Fibroblast of lung (primary cell): ENCODE measurements at regions not wholly inside any gene's neighbourhood (a gene's known extent, or its start where the extent isn't known, plus 50 kb on each side); places are given as distances from the start of the nearest gene placed in this dataset.

Source experiments
- DNase-seq, 2 donors: peaks; one replicate each; pipeline versions ENCODE4 v3.0.0 to v3.0.0-alpha.2; 2010; ENCODE audit warnings: low read depth in 2 of 2
- H2AFZ ChIP-seq: 2 replicates; pipeline ENCODE4 v1.5.1; 2012; ENCODE audit warnings: low read length, control low read depth, inconsistent platforms
- H3K27ac ChIP-seq: 2 replicates; pipeline ENCODE4 v1.5.1; 2011; ENCODE audit warnings: low read length, control low read depth; ENCODE audit not compliant: insufficient read depth
- H3K27me3 ChIP-seq: 2 replicates; pipeline ENCODE4 v1.5.1; 2011; ENCODE audit warnings: mild to moderate bottlenecking, low read length; ENCODE audit not compliant: control insufficient read depth, insufficient read depth
- H3K36me3 ChIP-seq: 2 replicates; pipeline ENCODE4 v1.5.1; 2011; ENCODE audit warnings: low read length; ENCODE audit not compliant: control insufficient read depth, insufficient read depth
- H3K4me1 ChIP-seq: 2 replicates; pipeline ENCODE4 v1.5.1; 2011; ENCODE audit warnings: low read length; ENCODE audit not compliant: control insufficient read depth, insufficient read depth; ENCODE audit errors: extremely low read depth
- H3K4me2 ChIP-seq: 2 replicates; pipeline ENCODE4 v1.5.1; 2011; ENCODE audit warnings: low read length, control low read depth; ENCODE audit not compliant: insufficient read depth; ENCODE audit errors: extremely low read depth
- H3K4me3 ChIP-seq, 4 experiments: fragments of 200-600 bp in 1 of 4; sonication (generic) in 1 of 4; replicated peaks in 1 of 4; 2 replicates each; pipeline ENCODE4 v1.5.1; 2011 to 2016; ENCODE audit warnings: low read length in 4 of 4, low read depth in 3 of 4, mild to moderate bottlenecking in 3 of 4, control low read depth in 2 of 4, inconsistent platforms in 1 of 4, mixed read lengths in 1 of 4; ENCODE audit not compliant: insufficient read depth in 1 of 4; ENCODE audit errors: control extremely low read depth in 1 of 4
- H3K79me2 ChIP-seq: 2 replicates; pipeline ENCODE4 v1.5.1; 2012; ENCODE audit warnings: mild to moderate bottlenecking, low read length, inconsistent platforms; ENCODE audit not compliant: control insufficient read depth, insufficient read depth
- H3K9ac ChIP-seq: 2 replicates; pipeline ENCODE4 v1.5.1; 2011; ENCODE audit warnings: mild to moderate bottlenecking, low read length, control low read depth; ENCODE audit not compliant: insufficient read depth
- H3K9me3 ChIP-seq: 2 replicates; pipeline ENCODE4 v1.5.1; 2012; ENCODE audit warnings: low read depth, low read length; ENCODE audit not compliant: control insufficient read depth, insufficient read depth
- H4K20me1 ChIP-seq: 2 replicates; pipeline ENCODE4 v1.5.1; 2011; ENCODE audit warnings: low read length; ENCODE audit not compliant: control insufficient read depth, insufficient read depth; ENCODE audit errors: extremely low read depth
- EZH2 ChIP-seq: IDR thresholded peaks from 2 replicates; pipeline ENCODE4 v1.5.1; 2012; ENCODE audit warnings: low read length, control low read depth, mild to moderate bottlenecking; ENCODE audit errors: missing control alignments
- TF ChIP-seq, protein P1 (sequence below), 2 donors: IDR thresholded peaks in 1 of 2; conservative IDR thresholded peaks in 1 of 2; 1 replicate in 1 of 2; 2 replicates in 1 of 2; pipeline ENCODE4 v1.5.1; 2011 to 2012; ENCODE audit warnings: low read length in 2 of 2, control low read depth in 1 of 2, inconsistent platforms in 1 of 2, low read depth in 1 of 2, mild to moderate bottlenecking in 1 of 2

DNA sequence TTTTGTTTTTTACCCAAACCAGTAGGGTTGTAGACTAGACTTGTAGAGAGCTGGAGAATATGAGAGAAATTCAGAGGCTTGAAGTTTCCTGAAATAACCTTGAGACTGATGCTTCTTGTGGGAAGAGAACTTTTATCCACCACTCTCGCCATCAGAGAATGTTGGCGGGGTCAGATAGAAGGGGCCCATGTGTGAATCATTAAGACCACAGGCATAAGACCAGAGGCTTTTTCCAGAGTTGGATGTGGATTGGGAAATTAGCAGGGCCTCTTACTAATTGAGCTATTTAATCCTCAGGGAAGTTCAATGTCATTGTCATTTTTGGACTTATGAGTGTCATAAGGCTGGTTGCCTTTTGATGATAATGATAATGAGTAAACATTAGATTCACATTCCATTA lies 246.9 kb upstream of the THRB start:
- Histone ChIP-seq H3K4me1 (no peaks in the 10 kb centered on the region), H3K9me3 (no peaks in the 10 kb centered on the region)
- DNase-seq, result peak in 1 of 2 donors; percentile 2

DNA sequence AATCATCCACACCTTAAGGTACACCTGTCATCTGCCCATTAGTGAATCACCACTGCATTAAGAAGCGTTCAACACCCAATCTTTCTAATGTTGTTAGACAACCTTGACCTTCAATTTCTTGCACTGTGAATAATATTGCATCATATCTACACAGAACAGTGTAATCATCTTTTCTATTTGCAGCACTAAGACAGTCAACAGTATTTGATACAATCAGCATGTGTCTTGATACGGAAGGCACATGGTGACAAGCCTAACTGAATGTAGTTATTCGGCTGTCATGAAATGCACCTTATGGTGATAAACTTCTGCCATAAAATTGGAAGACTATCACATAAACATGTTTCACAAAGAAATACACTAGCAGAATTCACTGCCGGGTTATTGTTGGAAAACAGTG lies 253.9 kb upstream of the THRB start:
- Histone ChIP-seq H3K4me2 (no peak overlapping the region), H3K27ac (no peak overlapping the region), H3K79me2 (no peaks in the 10 kb centered on the region), H4K20me1 (no peaks in the 10 kb centered on the region), H3K4me1 (no peaks in the 10 kb centered on the region), H3K36me3 (no peaks in the 10 kb centered on the region), H3K9me3 (no peaks in the 10 kb centered on the region), H3K9ac (no peak overlapping the region), H2AFZ (no peak overlapping the region), H3K27me3 (no peaks in the 10 kb centered on the region), H3K4me3 (no peak overlapping the region)
- TF ChIP-seq EZH2, result no peak
- TF ChIP-seq, protein P1, sequence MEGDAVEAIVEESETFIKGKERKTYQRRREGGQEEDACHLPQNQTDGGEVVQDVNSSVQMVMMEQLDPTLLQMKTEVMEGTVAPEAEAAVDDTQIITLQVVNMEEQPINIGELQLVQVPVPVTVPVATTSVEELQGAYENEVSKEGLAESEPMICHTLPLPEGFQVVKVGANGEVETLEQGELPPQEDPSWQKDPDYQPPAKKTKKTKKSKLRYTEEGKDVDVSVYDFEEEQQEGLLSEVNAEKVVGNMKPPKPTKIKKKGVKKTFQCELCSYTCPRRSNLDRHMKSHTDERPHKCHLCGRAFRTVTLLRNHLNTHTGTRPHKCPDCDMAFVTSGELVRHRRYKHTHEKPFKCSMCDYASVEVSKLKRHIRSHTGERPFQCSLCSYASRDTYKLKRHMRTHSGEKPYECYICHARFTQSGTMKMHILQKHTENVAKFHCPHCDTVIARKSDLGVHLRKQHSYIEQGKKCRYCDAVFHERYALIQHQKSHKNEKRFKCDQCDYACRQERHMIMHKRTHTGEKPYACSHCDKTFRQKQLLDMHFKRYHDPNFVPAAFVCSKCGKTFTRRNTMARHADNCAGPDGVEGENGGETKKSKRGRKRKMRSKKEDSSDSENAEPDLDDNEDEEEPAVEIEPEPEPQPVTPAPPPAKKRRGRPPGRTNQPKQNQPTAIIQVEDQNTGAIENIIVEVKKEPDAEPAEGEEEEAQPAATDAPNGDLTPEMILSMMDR (conservative IDR thresholded peaks at IDR 0.05 in 1 of 2, IDR thresholded peaks at IDR 0.05 in 1 of 2; ENCODE audit: low read depth in 1 of 2, low read length in 2 of 2), result no peak
- no peak for DNase-seq

More for the DNA sequence above, 246.9 kb upstream of the THRB start:
- Histone ChIP-seq H3K4me2 (no peak overlapping the region), H4K20me1 (no peaks in the 10 kb centered on the region), H3K4me3 (no peak overlapping the region), H3K9ac (no peak overlapping the region), H3K79me2 (no peaks in the 10 kb centered on the region), H3K27me3 (no peaks in the 10 kb centered on the region), H2AFZ (no peak overlapping the region), H3K27ac (no peak overlapping the region), H3K36me3 (no peaks in the 10 kb centered on the region)
- TF ChIP-seq EZH2, result no peak
- TF ChIP-seq, protein P1 (conservative IDR thresholded peaks at IDR 0.05 in 1 of 2, IDR thresholded peaks at IDR 0.05 in 1 of 2; ENCODE audit: low read depth in 1 of 2, low read length in 2 of 2), result no peak

DNA sequence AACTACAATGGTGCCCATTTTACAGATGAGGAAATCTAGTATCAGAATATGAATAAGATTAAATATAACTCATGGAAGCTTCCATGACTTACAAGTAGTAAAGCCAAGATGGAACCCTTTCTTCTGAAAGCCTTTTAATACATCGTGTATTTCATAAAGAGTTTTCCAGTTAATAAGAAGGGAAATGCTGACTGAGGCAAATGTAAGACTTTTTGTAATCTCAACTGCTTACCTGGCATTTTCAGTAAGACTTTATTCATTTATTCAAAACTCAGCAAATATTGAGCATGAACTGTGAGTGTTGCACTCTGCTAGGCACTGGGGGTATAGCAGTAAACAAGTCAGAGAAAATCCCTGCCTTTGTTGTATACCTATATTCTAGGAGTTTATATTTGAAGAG lies 256.4 kb upstream of the THRB start:
- no peak overlapping the region for H3K4me3 ChIP-seq
- no peak for DNase-seq
- H3K4me2 ChIP-seq, result no peak overlapping the region
- no peak overlapping the region for H2AFZ ChIP-seq
- no peaks in the 10 kb centered on the region for H3K36me3 ChIP-seq
- H3K27me3 ChIP-seq, result no peaks in the 10 kb centered on the region
- TF ChIP-seq, protein P1 (conservative IDR thresholded peaks at IDR 0.05 in 1 of 2, IDR thresholded peaks at IDR 0.05 in 1 of 2; ENCODE audit: low read depth in 1 of 2, low read length in 2 of 2), result no peak
- no peak for TF ChIP-seq EZH2
- no peak overlapping the region for H3K27ac ChIP-seq
- H3K9me3 ChIP-seq, result no peaks in the 10 kb centered on the region
- no peaks in the 10 kb centered on the region for H4K20me1 ChIP-seq
- no peaks in the 10 kb centered on the region for H3K4me1 ChIP-seq
- no peaks in the 10 kb centered on the region for H3K79me2 ChIP-seq
- no peak overlapping the region for H3K9ac ChIP-seq
